Left renal cortex interstitium (tissue), 4 donors: ENCODE measurements at regions not wholly inside any gene's neighbourhood (a gene's known extent, or its start where the extent isn't known, plus 50 kb on each side); places are given as distances from the start of the nearest gene placed in this dataset.

ENCODE experiments used
- DNase-seq, 4 donors: peaks; one replicate each; pipeline ENCODE4 v3.0.0-alpha.2; 2013; ENCODE audit warnings: low read depth in 4 of 4, low spot score in 2 of 4, missing footprints in 1 of 4

DNA sequence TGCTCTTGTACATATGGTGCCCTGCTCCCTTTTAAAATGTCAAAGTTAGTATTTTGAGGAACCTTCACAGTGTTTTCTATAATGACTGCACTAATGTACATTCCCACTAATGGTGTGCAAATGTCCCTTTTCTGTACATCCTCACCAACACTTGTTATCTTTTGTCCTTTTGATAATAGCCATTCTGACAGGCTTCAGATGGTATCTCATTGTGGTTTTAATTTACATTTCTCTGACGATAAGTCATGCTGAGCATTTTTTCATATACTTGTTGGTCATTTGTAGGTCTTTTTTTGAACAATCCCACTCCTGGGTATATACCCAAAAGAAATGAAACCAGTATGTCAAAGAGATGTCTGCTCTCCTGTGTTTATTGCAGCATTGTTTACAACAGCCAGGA lies 268.3 kb downstream of the FBXO15 start:
- DNase-seq, result no peak

- DNase-seq, result no peak
Observed at GRCh38 chr18:73869182-73869581, 278.5 kb downstream of the FBXO15 start.

DNA sequence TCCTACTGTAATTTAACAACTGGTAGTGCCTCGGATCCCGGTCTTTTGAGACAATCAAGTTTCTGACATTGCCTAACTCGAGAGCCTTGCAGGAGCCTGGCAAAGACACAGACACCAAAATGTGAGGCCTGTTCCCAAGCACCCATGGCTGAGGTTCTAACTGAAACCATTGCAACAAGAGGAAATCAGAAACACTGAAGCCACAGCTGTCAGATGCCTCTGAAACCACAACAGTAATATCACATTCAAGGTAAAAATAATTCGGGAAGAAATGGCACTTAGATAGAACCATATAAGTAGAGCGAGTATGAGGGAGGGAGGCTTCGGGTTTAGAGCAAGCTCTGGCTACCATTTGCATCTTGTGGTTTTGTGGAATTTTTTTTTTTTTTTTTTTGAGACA lies 285.9 kb downstream of the FBXO15 start:
- DNase-seq, result no peak

DNA sequence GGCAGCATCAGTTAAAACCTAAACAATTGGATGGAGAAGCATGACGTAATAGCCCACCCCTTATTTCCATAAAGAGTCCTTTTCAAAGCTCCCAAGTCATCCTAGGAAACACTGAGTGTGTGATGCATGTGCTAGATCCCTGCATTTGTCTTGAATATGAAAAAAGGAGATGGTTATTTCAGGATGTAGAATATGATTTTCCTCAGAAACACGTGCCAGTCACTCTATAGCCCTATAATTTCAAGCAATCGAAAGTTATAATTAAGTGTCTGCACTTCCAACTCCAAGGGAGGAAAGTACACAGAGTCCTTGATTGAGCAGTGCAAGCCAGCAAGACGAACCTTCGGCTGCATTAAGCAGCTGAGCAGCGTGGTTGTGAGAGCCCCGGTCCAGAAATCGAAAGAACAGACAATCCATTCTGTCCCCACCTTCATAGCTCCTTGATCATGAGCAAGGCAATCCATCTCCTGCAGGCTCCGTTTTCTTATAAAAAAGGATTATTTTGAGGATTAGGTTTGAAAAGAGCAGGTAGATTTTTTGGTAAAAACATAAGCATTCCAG lies 287.7 kb downstream of the FBXO15 start:
- no peak for DNase-seq

DNA sequence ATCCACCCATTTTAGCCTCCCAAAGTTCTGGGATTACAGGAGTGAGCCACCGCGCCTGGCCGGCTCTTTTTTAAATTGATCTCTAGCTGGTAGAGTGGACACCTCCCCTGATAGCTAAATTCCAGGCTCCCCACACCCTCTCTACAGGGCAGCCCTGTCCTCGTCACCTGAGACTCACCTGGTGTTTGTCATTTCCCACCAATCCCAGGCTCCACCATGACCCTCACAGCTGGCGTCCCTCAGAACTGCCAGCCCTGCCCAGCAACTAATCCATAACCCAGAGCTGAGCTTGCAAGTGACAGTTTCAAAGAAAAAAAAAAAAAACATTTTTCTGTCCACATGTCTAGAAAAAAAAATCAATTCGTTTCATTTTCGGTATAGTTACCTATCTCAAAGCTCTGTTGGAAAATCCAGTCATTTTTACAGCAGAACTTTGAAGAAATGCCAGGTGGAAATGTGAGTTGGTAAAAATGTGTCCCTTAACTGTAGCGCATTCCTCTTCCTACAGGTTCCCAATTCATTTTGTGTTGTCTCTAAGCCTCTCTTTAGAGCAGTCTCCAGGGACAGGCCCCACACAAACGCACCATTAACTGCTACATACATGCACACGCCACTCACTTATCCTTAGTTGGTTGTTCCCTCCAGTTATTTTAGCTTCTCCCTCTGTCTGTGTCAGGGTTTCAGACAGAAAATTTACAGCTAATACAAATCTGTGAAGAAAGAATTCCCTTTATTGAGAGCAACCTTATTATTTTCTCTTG lies 294.7 kb downstream of the FBXO15 start:
- DNase-seq, result no peak

DNA sequence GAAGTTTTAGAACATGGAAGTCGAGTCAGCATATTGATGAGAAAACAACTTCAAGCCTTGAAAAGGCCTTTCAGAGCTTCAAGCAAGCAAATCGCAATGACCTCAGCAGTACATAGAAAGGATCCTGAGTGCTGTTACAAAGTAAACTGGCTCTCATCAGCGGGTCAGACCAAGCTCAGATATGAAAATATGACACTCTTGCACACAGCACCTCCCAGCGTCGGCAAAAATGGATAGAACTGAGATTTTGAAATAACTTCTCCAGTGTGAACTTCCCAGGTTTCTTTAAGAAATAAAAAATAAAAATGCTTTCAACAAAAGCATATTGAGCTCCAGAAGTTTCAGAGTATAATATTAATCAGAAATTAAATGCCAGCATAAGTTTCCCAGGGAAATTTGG lies 296.9 kb downstream of the FBXO15 start:
- no peak for DNase-seq

DNA sequence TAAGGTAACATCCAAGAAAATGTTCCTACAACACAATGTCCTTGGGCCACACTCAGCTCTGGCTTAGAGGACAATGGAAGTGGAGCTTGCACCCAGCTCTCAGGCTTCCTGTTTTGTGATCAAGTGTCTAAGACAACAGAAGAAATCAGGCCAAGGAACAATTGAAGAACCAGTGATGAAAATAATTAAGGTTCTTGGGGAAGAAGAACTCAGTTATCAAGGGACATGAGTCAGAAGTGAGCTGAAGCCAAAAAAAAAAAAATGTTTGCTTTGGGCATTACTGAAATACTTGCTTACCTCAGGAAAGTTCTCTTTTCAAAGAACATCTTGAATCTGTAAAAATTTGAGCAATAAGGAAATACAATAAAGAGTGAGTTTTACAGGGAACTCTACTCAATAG lies 299.0 kb downstream of the FBXO15 start:
- no peak for DNase-seq

DNA sequence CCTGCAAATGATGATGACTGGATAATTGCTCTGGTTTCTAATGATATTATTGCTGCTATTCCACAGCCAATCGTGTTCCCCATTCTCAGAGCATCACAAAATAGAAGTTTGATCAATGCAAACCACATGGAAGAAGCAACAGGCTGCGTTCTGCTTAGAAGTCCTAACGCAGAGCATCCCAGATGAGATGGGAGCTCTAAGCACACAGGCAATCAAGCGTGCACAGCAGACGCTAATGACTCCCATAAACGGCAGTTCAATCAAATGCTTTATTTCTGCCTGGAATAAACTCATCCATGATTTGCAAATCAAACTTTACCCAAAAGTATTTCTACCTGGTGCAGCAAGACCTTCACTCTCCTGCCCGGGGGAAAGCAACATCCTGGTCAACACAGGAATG lies 304.2 kb downstream of the FBXO15 start:
- DNase-seq, result no peak

DNA sequence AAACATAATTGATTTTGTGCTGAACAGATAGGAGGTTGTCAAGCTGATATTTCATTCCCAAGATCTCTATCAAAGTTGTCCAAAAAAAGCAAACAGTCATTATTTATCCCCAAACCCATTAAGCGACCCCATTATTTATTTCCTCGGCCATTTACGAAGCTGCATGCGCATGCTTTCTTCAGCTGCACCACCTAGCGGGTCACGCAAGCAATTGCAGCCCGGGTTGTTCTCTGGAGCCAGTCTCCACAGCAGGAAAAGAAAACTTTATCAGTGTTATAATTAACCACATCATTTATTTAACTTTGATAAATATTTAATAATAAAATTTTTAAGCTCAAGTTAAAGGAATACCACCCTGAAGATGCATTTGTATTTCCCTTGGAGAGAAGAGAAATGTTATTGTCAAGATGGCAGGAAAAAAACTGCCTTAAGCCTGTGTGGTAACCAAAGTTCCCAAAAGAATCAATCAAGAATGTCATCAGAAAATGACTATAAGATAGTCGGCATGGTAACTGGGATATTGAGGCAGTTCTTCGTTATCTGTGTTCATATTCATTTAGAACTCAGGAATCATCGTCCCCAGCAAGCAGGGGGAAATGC lies 304.7 kb downstream of the FBXO15 start:
- DNase-seq, result peak; percentile 11 to 24 (median 23)

DNA sequence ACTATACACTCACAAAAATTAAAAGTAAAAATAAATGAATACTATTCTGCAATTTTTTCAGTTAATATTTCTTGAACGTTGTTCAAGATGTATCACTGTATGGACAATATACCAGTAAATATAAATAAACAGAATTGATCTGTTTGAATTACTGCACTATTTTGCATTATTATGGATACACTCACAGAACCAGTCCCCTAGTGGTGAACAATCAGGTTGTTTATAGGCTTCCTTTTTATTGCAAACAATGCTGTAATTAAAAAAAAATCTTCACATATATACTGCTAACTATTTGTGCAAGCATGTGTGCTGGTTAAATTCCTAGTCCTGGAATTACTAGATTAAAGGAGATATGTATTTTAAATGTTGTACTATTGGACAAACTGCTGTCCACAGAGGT lies 306.0 kb downstream of the FBXO15 start:
- DNase-seq, result no peak

- DNase-seq, result no peak
Observed at GRCh38 chr18:73840319-73840945, 307.2 kb downstream of the FBXO15 start.

GRCh38 chr18:73839441-73839840 lies 308.2 kb downstream of the FBXO15 start:
- no peak for DNase-seq

DNA sequence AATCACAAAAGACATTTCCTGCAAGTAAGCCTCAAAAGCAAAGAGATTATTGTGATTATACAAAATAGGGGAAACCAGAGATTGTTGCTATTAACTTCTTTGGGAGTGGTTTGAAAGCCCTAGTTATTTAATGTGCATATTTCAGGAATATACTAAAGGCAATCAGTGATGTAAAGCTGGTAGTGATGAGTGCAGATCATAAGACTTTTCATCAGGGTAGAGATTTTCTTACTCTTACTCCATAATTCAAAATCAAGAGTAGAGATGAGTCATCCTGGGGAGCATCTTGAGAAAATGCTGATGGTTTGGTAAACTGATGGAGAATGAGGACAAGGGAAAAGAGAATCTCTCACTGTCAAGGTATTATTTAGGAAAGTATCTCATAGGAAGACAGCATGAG lies 309.5 kb downstream of the FBXO15 start:
- no peak for DNase-seq

- no peak for DNase-seq
Observed at GRCh38 chr18:73835656-73836364, 311.8 kb downstream of the FBXO15 start.

DNA sequence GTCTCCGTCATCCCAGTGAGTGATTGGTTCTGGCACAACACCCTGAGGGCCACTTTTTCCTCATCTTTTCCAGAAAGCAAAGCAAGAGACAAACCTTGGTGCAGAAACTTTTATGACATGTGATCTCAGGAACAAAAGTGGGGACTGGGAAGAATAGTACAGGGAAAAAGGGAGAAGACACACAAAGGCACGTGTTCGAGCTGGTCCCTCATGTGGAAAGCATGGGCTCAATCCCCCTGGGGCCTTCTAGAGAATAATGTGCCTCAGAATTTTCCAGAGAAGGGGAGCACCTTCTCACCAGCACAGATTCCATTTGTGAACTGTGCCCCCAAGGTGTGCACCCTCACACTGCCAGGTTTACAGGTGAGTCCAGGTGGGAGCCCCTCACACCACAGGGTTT lies 312.6 kb downstream of the FBXO15 start:
- no peak for DNase-seq

DNA sequence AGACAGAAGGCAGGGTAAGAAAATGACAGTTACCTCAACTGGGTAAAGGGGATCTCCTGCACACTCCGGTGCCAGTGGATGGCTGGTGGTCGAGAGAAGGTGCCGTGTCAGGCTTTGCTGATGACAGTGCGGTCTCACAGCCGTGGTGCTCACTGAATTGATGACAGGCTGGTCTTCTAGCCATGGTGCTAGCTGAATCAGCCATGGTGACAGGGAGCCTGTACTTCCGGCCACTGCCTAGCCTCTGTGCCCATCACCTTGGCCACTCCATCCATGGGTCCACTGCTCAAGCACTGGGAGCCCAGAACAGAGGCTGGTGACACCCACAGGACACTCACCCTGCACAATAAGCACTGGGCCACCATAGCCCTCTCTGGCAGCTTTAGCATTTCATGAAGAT lies 315.9 kb downstream of the FBXO15 start:
- DNase-seq, result no peak

GRCh38 chr18:73829146-73829545 lies 318.5 kb downstream of the FBXO15 start:
- DNase-seq, result no peak

DNA sequence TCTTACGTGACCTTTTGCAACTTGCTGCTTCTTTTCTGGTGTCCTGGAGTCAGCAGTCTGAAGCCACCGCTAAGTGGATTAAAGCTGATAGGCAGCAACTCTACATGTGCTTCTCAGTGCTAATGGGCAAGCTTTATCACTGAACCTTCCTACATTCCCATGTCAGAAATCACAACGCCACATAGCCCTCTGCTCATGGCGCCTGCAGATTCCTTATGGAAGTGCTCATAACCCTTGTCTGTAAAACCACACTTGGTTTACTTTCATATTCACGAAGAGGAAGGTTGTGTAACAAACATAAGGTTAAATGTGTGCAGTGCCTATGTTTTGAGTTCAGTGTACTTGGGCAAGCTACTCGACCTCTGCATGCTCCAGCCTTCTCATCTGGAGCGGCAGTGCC lies 319.8 kb downstream of the FBXO15 start:
- no peak for DNase-seq

GRCh38 chr18:73826098-73826497 lies 321.5 kb downstream of the FBXO15 start:
- DNase-seq, result no peak

- DNase-seq, result no peak
Observed at GRCh38 chr18:73824671-73825070, 323.0 kb downstream of the FBXO15 start.

DNA sequence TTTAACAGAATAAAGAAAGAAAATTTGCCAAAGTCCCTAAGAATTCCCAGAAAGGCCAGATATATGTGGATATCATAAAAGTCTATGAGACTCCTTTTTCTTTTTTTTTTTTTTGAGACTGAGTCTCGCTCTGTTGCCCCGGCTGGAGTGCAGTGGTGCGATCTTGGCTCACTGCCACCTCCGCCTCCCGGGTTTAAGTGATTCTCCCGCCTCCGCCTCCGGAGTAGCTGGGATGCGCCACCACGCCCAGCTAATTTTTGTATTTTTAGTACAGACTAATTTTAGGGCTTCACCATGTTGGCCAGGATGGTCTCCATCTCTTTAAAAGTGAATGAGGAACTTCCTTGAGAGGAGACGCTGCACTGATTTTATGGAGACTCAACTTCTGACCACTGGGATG lies 335.2 kb downstream of the FBXO15 start:
- no peak for DNase-seq
